HCEC 1CT (cell line): ENCODE measurements at regions not wholly inside any gene's neighbourhood (a gene's known extent, or its start where the extent isn't known, plus 50 kb on each side); places are given as distances from the start of the nearest gene placed in this dataset.
A peak's percentile ranks its signal among the peaks of the same experiment; 100 is the strongest.

ENCODE experiments used
- DNase-seq: peaks from one replicate; pipeline ENCODE4 v3.0.0-alpha.2; 2017

- no peak for DNase-seq
Measured at GRCh38 chr12:39240587-39240986, 202.3 kb downstream of the KIF21A start.

- no peak for DNase-seq
Measured at GRCh38 chr12:39239490-39240486, 203.1 kb downstream of the KIF21A start.

GRCh38 chr12:39237004-39237403, 205.9 kb downstream of the KIF21A start:
- DNase-seq: peak; percentile 75

GRCh38 chr12:39235990-39236767, 206.7 kb downstream of the KIF21A start:
- DNase-seq: peak; percentile 66

GRCh38 chr12:39230086-39230485, 212.8 kb downstream of the KIF21A start:
- DNase-seq: peak; percentile 71

- DNase-seq: no peak
Measured at GRCh38 chr12:39227218-39227617, 215.7 kb downstream of the KIF21A start.

GRCh38 chr12:39224971-39225370, 217.9 kb downstream of the KIF21A start:
- no peak for DNase-seq

GRCh38 chr12:39205969-39206368, 237.0 kb downstream of the KIF21A start:
- no peak for DNase-seq

GRCh38 chr12:39199351-39199750, 243.6 kb downstream of the KIF21A start:
- no peak for DNase-seq

- no peak for DNase-seq
Measured at GRCh38 chr12:39188689-39189088, 254.2 kb downstream of the KIF21A start.

GRCh38 chr12:39186744-39187143, 256.2 kb downstream of the KIF21A start:
- DNase-seq: no peak

- no peak for DNase-seq
Measured at GRCh38 chr12:39178837-39179236, 264.1 kb downstream of the KIF21A start.

- DNase-seq: no peak
Measured at GRCh38 chr12:39176356-39176755, 266.6 kb downstream of the KIF21A start.

GRCh38 chr12:39173726-39174125, 268.3 kb upstream of the CPNE8 start:
- no peak for DNase-seq

GRCh38 chr12:39165338-39165737, 259.9 kb upstream of the CPNE8 start:
- no peak for DNase-seq

GRCh38 chr12:39161465-39162085, 256.2 kb upstream of the CPNE8 start:
- DNase-seq: no peak

- DNase-seq: no peak
Measured at GRCh38 chr12:39157696-39158342, 252.4 kb upstream of the CPNE8 start.

- DNase-seq: no peak
Measured at GRCh38 chr12:39145175-39145999, 240.0 kb upstream of the CPNE8 start.

- DNase-seq: no peak
Measured at GRCh38 chr12:39144613-39145061, 239.2 kb upstream of the CPNE8 start.

- no peak for DNase-seq
Measured at GRCh38 chr12:39138268-39138667, 232.9 kb upstream of the CPNE8 start.

GRCh38 chr12:39127401-39127800, 222.0 kb upstream of the CPNE8 start:
- peak; percentile 32 for DNase-seq

GRCh38 chr12:39125566-39125965, 220.2 kb upstream of the CPNE8 start:
- DNase-seq: no peak
